H9 (cell line): ENCODE measurements at regions not wholly inside any gene's neighbourhood (a gene's known extent, or its start where the extent isn't known, plus 50 kb on each side); places are given as distances from the start of the nearest gene placed in this dataset.

Experiments used
- DNase-seq: peaks from one replicate; pipeline ENCODE4 v3.0.0-alpha.2; 2017
- H2AFZ ChIP-seq: one replicate; pipeline ENCODE4 v1.6.1; 2013; ENCODE audit warnings: mild to moderate bottlenecking, low read length, control low read depth, moderate library complexity
- H2AK5ac ChIP-seq: 2 replicates; pipeline ENCODE4 v1.6.1; 2013; ENCODE audit warnings: low read length, control low read depth, mixed read lengths; ENCODE audit not compliant: insufficient read length
- H2BK120ac ChIP-seq: one replicate; pipeline ENCODE4 v1.6.1; 2013; ENCODE audit warnings: low read depth, mild to moderate bottlenecking, low read length, control low read depth, inconsistent platforms; ENCODE audit not compliant: poor library complexity, severe bottlenecking
- H2BK12ac ChIP-seq: 2 replicates; pipeline ENCODE4 v1.6.1; 2013; ENCODE audit warnings: low read length, control low read depth, mixed read lengths, low read depth; ENCODE audit not compliant: insufficient read length
- H2BK15ac ChIP-seq: 2 replicates; pipeline ENCODE4 v1.6.1; 2013; ENCODE audit warnings: low read depth, low read length, control low read depth
- H2BK20ac ChIP-seq: one replicate; pipeline ENCODE4 v1.6.1; 2013; ENCODE audit warnings: low read depth, mild to moderate bottlenecking, low read length, control low read depth, inconsistent platforms; ENCODE audit not compliant: poor library complexity, severe bottlenecking
- H2BK5ac ChIP-seq: 2 replicates; pipeline ENCODE4 v1.6.1; 2013; ENCODE audit warnings: low read length, control low read depth, mixed read lengths; ENCODE audit not compliant: insufficient read length
- H3K14ac ChIP-seq: 2 replicates; pipeline ENCODE4 v1.6.1; 2013; ENCODE audit warnings: low read length, control low read depth; ENCODE audit not compliant: insufficient read depth
- H3K18ac ChIP-seq: 2 replicates; pipeline ENCODE4 v1.6.1; 2013; ENCODE audit warnings: low read depth, mild to moderate bottlenecking, mixed read lengths, low read length, control low read depth; ENCODE audit not compliant: insufficient read length
- H3K23ac ChIP-seq: 2 replicates; pipeline ENCODE4 v1.6.1; 2013; ENCODE audit warnings: low read length, control low read depth, mixed read lengths, low read depth; ENCODE audit not compliant: insufficient read length
- H3K23me2 ChIP-seq: 2 replicates; pipeline ENCODE4 v1.6.1; 2013; ENCODE audit warnings: low read depth, mild to moderate bottlenecking, mixed read lengths, low read length, control low read depth; ENCODE audit not compliant: insufficient read length, poor library complexity, severe bottlenecking
- H3K27ac ChIP-seq: 2 replicates; pipeline ENCODE4 v1.5.1; 2013; ENCODE audit warnings: low read length, control low read depth, mixed read lengths, low read depth; ENCODE audit not compliant: insufficient read length
- H3K27me3 ChIP-seq: 2 replicates; pipeline ENCODE4 v1.6.1; 2013; ENCODE audit warnings: low read length, control low read depth, inconsistent platforms; ENCODE audit not compliant: insufficient read depth
- H3K4ac ChIP-seq: 2 replicates; pipeline ENCODE4 v1.6.1; 2013; ENCODE audit warnings: low read depth, mild to moderate bottlenecking, control low read depth, inconsistent platforms, low read length, moderate library complexity
- H3K4me1 ChIP-seq: 2 replicates; pipeline ENCODE4 v1.6.1; 2013; ENCODE audit warnings: low read length, control low read depth, inconsistent platforms; ENCODE audit not compliant: insufficient read depth
- H3K4me2 ChIP-seq: 2 replicates; pipeline ENCODE4 v1.6.1; 2013; ENCODE audit warnings: low read length, control low read depth, mixed read lengths; ENCODE audit not compliant: insufficient read length, insufficient read depth
- H3K56ac ChIP-seq: 2 replicates; pipeline ENCODE4 v1.6.1; 2013; ENCODE audit warnings: low read depth, mild to moderate bottlenecking, mixed read lengths, low read length, control low read depth; ENCODE audit not compliant: insufficient read length
- H3K79me1 ChIP-seq: 2 replicates; pipeline ENCODE4 v1.6.1; 2013; ENCODE audit warnings: low read depth, mild to moderate bottlenecking, moderate library complexity, low read length, control low read depth, inconsistent platforms; ENCODE audit not compliant: insufficient read depth, poor library complexity, severe bottlenecking
- H3K79me2 ChIP-seq: 2 replicates; pipeline ENCODE4 v1.6.1; 2013; ENCODE audit warnings: low read length, control low read depth, inconsistent platforms; ENCODE audit not compliant: insufficient read depth
- H3K9ac ChIP-seq: 2 replicates; pipeline ENCODE4 v1.6.1; 2013; ENCODE audit warnings: low read length, control low read depth, mixed read lengths; ENCODE audit not compliant: insufficient read length; ENCODE audit errors: extremely low read depth
- H3K9me3 ChIP-seq: one replicate; pipeline ENCODE4 v1.6.1; 2013; ENCODE audit warnings: low read depth, low read length, inconsistent platforms; ENCODE audit not compliant: control insufficient read depth
- H3T11ph ChIP-seq: one replicate; pipeline ENCODE4 v1.6.1; 2013; ENCODE audit warnings: mild to moderate bottlenecking, low read length, control low read depth, inconsistent platforms
- H4K20me1 ChIP-seq: one replicate; pipeline ENCODE4 v1.6.1; 2013; ENCODE audit not compliant: control insufficient read depth, insufficient read length, insufficient read depth
- H4K5ac ChIP-seq: 2 replicates; pipeline ENCODE4 v1.6.1; 2013; ENCODE audit warnings: low read depth, mild to moderate bottlenecking, mixed read lengths, low read length, control low read depth; ENCODE audit not compliant: insufficient read length
- H4K8ac ChIP-seq: replicated peaks from 2 replicates; pipeline ENCODE4 v1.6.1; 2013; ENCODE audit warnings: low read length, control low read depth, mixed read lengths, low read depth; ENCODE audit not compliant: insufficient read length
- H4K91ac ChIP-seq: 2 replicates; pipeline ENCODE4 v1.6.1; 2013; ENCODE audit warnings: low read depth, mild to moderate bottlenecking, moderate library complexity, mixed read lengths, low read length, control low read depth; ENCODE audit not compliant: insufficient read length
- H3K27ac Mint-ChIP-seq, 3 experiments: 2 replicates in 2 of 3; 3 replicates in 1 of 3; pipeline ENCODE4 v1.8.0; 2020 to 2021; ENCODE audit warnings: mixed read lengths in 3 of 3, mild to moderate bottlenecking in 1 of 3, moderate library complexity in 1 of 3
- H3K27me3 Mint-ChIP-seq: 2 replicates; pipeline ENCODE4 v1.8.0; 2021; ENCODE audit warnings: low read depth, mild to moderate bottlenecking, moderate library complexity, mixed read lengths
- H3K36me3 Mint-ChIP-seq, 3 experiments: 2 replicates in 2 of 3; 3 replicates in 1 of 3; pipeline ENCODE4 v1.8.0; 2020 to 2021; ENCODE audit warnings: low read depth in 3 of 3, mixed read lengths in 3 of 3; ENCODE audit not compliant: insufficient read depth in 1 of 3
- H3K4me1 Mint-ChIP-seq, 2 experiments: 2 replicates each; pipeline ENCODE4 v1.8.0; 2020; ENCODE audit warnings: mixed read lengths in 2 of 2
- H3K4me3 Mint-ChIP-seq, 2 experiments: 2 replicates in 1 of 2; 3 replicates in 1 of 2; pipeline ENCODE4 v1.8.0; 2020 to 2021; ENCODE audit warnings: mild to moderate bottlenecking in 2 of 2, mixed read lengths in 2 of 2, moderate library complexity in 1 of 2
- H3K9me3 Mint-ChIP-seq, 2 experiments: 2 replicates in 1 of 2; 3 replicates in 1 of 2; pipeline ENCODE4 v1.8.0; 2020; ENCODE audit warnings: mild to moderate bottlenecking in 2 of 2, mixed read lengths in 2 of 2, moderate library complexity in 1 of 2
- CTCF ChIP-seq: fragments of 200-600 bp; sonication (generic); conservative IDR thresholded peaks from 3 replicates; pipeline ENCODE4 v1.8.0; 2021; ENCODE audit warnings: antibody characterized with exemption, mild to moderate bottlenecking
- WGBS: extraction: QIAGEN DNeasy Blood & Tissue Kit; methylation state at CpG from one replicate; pipeline ENCODE4 v1.1.7; 2013; ENCODE audit warnings: missing lambda C conversion rate, low lambda C conversion rate, mixed read lengths; ENCODE audit not compliant: insufficient read length; ENCODE audit errors: extremely low coverage; 5-methylcytosine and 5-hydroxymethylcytosine counted together

- Histone ChIP-seq H3K9ac (no peak overlapping the region), H3K79me1 (no peaks in the 10 kb centered on the region), H3K4me2 (no peak overlapping the region), H3K27ac (no peak overlapping the region), H2BK20ac (no peak overlapping the region), H2AK5ac (no peak overlapping the region), H3K27me3 (no peaks in the 10 kb centered on the region), H3K14ac (no peak overlapping the region), H3K23ac (no peak overlapping the region), H3K9me3 (peaks cover 29% of the 10 kb centered on the region), H3T11ph (no peak overlapping the region), H3K4ac (no peak overlapping the region), H2BK15ac (no peak overlapping the region), H4K91ac (no peak overlapping the region), H2BK5ac (no peak overlapping the region), H2AFZ (no peak overlapping the region), H3K4me1 (no peaks in the 10 kb centered on the region), H2BK120ac (no peak overlapping the region), H3K79me2 (no peaks in the 10 kb centered on the region), H3K18ac (no peak overlapping the region), H3K56ac (no peak overlapping the region), H2BK12ac (no peak overlapping the region), H4K5ac (no peak overlapping the region), H4K20me1 (no peaks in the 10 kb centered on the region), H4K8ac (no peak overlapping the region), H3K23me2 (no peaks in the 10 kb centered on the region)
- Mint-ChIP-seq H3K27me3 (peaks cover 2% of the 10 kb centered on the region; the same call in 1 of the 2 replicates), H3K36me3 (peaks cover 0 to 19% (median 3%) of the 10 kb centered on the region in 3 experiments; a peak in 6 of 7 replicates), H3K4me1 (no peaks in the 10 kb centered on the region), H3K27ac (no peak overlapping the region), H3K4me3 (no peak overlapping the region), H3K9me3 (peaks cover 11 to 49% of the 10 kb centered on the region in 2 experiments)
- TF ChIP-seq CTCF: no peak
- no peak for DNase-seq
- WGBS: no CpG with 5 or more reads among the region's 8 CpGs
Measured at GRCh38 chr7:153444641-153445040, 607.6 kb upstream of the DPP6 start.
